ENCODE measurements at regions not wholly inside any gene's neighbourhood (a gene's known extent, or its start where the extent isn't known, plus 50 kb on each side); places are given as distances from the start of the nearest gene placed in this dataset.
A peak's percentile ranks its signal among the peaks of the same experiment; 100 is the strongest.
"Not testable (repeated sequence)": the region's sequence is repeated elsewhere in the genome, so short reads cannot be mapped to it uniquely, and the experiment has no call there.

- peak; percentile 28 for DNase-seq (ENCODE audit: low read depth)
These were observed 214.9 kb downstream of the KCNRG start for GRCh38 chr13:50229960-50230661.

GRCh38 chr13:50230662-50230978, 215.4 kb downstream of the KCNRG start:
- DNase-seq (ENCODE audit: low read depth), result no peak

DNA sequence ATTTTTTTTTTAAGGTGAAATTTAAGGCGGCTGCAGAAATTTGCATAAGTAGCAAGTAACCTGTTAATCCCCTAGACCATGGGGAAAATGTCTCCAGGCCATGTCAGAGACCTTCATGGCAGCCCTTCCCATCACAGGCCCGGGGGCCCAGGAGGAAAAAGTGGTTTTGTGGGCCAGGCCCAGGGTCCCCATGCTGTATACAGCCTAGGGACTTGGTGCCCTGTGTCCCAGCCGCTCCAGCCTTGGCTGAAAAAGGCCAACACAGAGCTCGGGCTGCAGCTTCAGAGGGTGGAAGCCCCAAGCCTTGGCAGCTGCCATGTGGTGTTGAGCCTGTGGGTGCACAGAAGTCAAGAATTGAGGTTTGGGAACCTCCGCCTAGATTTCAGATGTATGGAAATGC, 218.3 kb downstream of the KCNRG start:
- DNase-seq (ENCODE audit: low read depth), result not testable (repeated sequence)

DNA sequence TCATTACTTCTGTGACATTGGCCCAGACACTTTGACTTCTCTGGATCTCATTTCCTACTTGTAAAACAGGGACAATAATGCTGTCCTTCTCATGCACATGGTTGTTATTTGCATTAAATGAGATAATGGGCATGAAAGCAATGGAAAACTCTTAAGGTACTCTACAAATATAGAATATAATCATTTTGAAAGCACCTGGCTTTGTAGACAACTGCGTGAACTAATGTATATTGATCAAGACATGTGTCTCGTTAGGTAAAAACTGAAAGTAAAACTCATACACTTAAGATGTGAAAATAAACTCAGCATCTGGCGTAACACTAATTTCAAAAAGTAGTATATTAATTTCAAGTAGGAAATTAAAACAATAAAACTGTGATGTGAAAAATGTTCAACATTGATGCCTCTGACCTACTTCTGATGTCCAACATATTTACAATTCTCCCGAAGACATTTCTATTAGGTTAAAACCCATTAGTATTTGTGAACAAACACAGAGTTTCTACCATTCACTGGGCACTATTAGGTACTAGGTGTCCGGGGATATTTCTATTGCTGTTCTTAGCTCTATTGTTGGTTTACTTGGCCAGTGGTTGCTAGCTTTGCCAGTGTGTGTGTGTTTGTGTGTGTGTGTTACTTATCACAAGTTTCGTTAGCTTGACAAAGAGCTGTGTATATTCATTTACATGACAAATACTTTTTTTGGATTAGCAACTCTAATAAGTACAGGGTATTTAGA, 220.5 kb downstream of the KCNRG start:
- no peak for DNase-seq (ENCODE audit: low read depth)

- no peak for DNase-seq (ENCODE audit: low read depth)
These were observed 221.7 kb downstream of the KCNRG start for GRCh38 chr13:50236898-50237318.

GRCh38 chr13:50238922-50239321, 223.7 kb downstream of the KCNRG start:
- DNase-seq (ENCODE audit: low read depth), result no peak

GRCh38 chr13:50241479-50241878, 226.2 kb downstream of the KCNRG start:
- DNase-seq (ENCODE audit: low read depth), result no peak

DNA sequence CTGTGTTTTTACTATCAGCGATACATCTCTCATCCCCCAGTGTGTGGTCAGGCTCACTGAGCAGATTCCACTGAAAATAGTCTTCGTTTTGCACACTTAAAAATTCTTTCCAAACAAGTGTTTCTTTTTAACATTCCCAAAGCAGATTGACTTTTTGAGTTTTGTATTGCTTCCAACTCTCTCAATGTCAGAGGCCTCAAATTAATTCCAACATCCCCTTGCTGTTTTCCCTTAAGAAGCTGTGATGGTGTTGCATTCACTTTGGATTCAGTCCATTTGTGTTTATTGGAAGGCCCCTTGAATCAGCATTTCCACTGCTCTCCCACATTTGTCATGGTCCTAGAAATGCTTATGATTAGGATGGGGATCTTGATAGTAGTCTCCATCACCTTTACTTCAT, 228.7 kb downstream of the KCNRG start:
- no peak for DNase-seq (ENCODE audit: low read depth)

- no peak for DNase-seq (ENCODE audit: low read depth)
These were observed 229.1 kb downstream of the KCNRG start for GRCh38 chr13:50244355-50244712.

DNA sequence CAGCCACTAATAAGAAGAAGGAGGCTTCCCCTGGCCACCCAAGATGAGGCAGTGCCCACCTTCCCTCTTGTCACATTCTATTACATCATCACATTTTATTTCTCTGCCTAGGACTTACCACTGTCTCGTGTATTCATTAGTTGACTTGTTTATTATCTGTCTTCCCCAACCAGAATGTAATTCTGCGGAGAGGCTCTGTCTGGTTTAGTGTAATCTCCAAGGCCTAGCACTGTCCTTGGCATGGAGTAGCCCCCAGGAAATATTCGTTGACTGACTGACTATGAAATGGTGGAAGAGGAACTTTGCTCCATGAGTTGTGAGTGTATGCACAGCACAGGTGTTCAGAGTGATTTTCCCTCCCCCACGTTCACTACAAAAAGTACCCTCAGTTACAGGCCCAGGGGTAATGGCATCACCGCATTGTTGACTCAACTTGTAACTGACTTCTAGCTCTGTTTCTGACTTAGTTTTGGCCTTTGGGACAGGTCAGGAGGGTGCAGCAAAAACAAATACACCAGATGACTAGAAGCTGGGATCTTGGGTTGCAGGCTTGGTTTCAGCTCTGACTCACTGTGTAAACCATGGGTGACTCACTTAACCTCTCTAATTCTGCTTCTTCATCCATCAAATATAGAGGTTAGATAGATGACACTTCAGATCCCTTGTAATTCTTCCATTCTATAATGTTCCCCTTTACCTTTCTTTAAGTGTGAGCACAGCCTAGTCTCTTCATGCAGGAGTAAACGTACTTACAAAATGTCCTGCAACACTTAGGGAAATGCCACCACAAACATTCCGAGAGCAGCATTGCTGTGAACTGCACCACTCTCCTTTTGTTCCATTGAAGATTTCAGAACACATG, 229.7 kb downstream of the KCNRG start:
- peak; percentile 76 for DNase-seq (ENCODE audit: low read depth)

DNA sequence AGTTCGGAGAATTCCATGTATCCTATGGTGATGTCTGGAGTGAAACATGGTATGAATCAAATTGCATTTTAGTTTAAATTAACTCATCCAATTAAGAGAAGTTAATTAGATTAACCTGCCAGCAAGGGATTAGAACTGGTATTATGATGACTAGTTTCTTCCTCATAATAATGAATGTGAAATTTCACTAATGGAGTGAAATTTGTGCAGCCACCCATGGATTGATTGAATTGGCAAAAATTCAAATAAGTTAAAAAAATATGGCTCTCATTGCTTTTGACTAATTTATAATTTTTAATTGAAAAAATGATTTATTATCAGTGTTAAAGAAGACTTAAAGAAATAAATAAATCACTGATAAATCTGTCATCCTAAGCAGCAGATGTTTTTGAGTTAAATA, 232.0 kb downstream of the KCNRG start:
- no peak for DNase-seq (ENCODE audit: low read depth)

DNA sequence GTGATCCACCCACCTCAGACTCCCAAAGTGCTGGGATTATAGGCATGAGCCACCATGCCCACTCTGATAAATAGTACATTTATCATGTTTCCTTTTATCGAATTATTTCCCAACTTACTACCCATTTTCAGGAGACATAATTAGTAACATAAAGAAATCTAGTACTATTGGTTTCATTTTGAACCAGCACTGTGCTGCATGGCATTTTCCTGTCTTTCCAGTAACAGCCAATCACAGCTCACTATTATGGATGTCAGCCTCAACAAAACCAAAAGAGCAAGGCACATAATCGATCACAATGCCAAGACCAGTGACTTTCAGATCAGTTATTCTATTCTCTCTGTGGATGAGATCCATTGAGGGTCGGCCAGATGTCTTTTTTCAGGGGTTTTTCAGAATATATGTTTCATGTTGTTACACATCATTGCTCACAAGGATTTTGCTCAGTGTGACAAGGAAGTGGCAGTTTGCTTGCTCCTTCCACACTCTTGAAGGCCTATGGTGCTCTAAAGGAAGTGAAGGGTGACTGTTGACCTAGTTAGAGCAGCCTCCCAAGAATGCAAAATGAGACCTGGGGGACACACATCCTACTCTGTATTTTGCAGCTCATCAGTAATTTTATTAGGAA, 233.4 kb downstream of the KCNRG start:
- DNase-seq (ENCODE audit: low read depth), result no peak

GRCh38 chr13:50249144-50249521, 233.9 kb downstream of the KCNRG start:
- no peak for DNase-seq (ENCODE audit: low read depth)

DNA sequence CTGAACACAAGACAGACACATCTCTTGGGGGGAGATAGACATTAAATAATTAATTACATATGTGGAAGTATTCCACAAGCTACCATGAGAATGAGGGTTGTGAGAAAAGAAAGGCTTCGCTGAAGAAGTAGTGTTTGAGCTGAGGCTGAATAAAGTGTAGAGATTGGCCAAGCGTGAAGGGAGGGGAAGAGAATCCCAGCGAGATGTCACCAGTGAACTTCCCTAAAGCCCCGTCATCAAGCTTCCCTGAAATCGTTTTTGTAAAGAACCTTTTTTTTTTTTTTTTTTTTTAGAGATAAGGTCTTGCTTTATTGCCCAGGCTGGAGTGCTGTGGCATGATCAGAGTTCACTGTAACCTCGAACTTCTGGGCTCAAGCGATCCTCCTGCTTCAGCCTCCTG, 235.2 kb downstream of the KCNRG start:
- DNase-seq (ENCODE audit: low read depth), result no peak

GRCh38 chr13:50255639-50256038, 240.4 kb downstream of the KCNRG start:
- no peak for DNase-seq (ENCODE audit: low read depth)

DNA sequence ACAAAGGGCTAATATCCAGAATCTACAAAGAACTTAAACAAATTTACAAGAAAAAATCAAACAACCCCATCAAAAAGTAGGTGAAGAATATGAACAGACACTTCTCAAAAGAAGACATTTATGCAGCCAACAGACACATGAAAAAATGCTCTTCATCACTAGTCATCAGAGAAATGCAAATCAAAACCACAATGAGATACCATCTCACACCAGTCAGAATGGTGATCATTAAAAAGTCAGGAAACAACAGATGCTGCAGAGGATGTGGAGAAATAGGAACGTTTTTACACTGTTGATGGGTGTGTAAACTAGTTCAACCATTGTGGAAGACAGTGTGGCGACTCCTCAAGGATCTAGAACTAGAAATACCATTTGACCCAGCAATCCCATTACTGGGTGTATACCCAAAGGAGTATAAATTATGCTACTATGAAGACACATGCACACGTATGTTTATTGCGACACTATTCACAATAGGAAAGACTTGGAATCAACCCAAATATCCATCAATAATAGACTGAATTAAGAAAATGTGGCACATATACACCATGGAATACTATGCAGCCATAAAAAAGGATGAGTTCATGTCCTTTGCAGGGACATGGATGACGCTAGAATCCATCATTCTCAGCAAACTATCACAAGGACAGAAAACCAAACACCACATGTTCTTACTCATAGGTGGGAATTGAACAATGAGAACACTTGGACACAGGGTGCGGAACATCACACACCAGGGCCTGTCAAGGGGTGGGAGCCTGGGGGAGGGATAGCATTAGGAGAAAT, 241.5 kb downstream of the KCNRG start:
- not testable (repeated sequence) for DNase-seq (ENCODE audit: low read depth)

DNA sequence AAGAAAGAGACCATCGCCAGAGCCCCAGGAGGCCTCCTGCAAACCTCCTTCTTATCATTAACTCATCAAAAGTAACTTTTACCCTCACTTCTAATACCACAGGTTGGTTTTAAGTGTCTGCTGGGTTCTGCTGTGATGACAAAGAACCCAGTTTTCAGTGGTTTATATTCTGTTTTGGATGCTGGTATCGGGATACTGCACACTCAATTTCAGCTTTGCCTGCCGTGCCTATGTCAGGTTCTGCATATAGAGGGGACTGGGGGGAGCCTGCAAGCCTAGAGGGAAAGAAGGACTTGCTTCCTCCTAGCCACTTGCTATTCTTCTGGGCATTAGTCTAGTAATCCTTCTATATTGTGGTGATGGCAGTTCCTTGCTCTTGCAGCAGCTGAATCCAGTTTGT, 242.4 kb downstream of the KCNRG start:
- DNase-seq (ENCODE audit: low read depth), result no peak

- DNase-seq (ENCODE audit: low read depth), result no peak
These were observed 246.1 kb downstream of the KCNRG start for GRCh38 chr13:50261130-50261901.

DNA sequence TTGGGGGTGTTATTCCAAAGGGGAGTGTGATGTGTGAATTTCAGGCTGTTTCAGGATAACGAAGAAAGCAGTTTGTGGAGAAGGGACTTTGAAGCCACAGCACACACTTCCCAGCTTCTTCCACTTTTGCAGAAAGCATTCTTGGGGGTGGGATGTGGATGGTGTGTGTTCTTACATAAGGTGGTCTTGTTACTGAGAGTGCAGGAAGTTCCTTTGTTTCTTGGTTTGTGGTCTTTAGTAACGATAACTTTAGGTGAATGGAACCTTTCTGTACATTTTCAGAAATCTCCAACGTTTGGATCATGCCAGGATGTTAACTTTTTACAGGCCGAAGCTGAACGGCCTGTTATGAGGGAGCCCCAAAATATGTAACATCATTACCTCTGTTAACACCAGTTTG, 251.8 kb downstream of the KCNRG start:
- DNase-seq (ENCODE audit: low read depth), result no peak

DNA sequence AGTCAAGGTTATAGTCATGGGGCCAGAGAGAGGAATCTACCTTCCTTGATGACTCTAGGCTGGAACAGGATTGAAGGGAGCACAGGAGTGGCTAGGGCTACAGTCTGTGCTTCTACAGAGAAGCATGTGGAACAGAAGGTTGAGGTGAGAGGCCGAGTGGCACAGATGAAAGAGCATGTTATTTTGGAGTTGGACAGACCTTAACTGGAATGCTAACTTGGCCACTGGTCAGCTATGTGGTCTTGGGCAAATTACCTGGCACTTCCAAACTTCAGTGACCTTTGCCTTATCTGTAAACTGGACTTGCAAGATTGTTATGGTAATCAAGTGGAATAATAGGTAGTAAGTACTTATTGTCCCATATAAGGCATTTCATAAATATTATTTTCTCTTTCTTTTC, 252.7 kb downstream of the KCNRG start:
- no peak for DNase-seq (ENCODE audit: low read depth)

- no peak for DNase-seq (ENCODE audit: low read depth)
These were observed 253.3 kb downstream of the KCNRG start for GRCh38 chr13:50268500-50268899.
